Tibial nerve (tissue), 4 donors: ENCODE measurements at regions not wholly inside any gene's neighbourhood (a gene's known extent, or its start where the extent isn't known, plus 50 kb on each side); places are given as distances from the start of the nearest gene placed in this dataset.
"Not testable (repeated sequence)": the region's sequence is repeated elsewhere in the genome, so short reads cannot be mapped to it uniquely, and the experiment has no call there.

Experiments
- DNase-seq, 2 donors: peaks; one replicate each; pipeline ENCODE4 v3.0.0-alpha.2; 2019; ENCODE audit warnings: low spot score in 2 of 2
- H3K27ac ChIP-seq, 4 donors: fragments of 200-600 bp; sonication (generic) in 3 of 4; one replicate each; pipeline ENCODE4 v1.5.1; 2017 to 2019; ENCODE audit warnings: mild to moderate bottlenecking in 1 of 4
- H3K27me3 ChIP-seq, 2 donors: fragments of 200-600 bp; sonication (generic) in 1 of 2; one replicate each; pipeline versions ENCODE4 v1.5.1 to v1.6.0; 2017 to 2019
- H3K36me3 ChIP-seq, 3 donors: fragments of 200-600 bp; sonication (generic); one replicate each; pipeline ENCODE4 v1.5.1; 2018 to 2019
- H3K4me1 ChIP-seq, 4 donors: fragments of 200-600 bp; sonication (generic) in 3 of 4; one replicate each; pipeline ENCODE4 v1.5.1; 2017 to 2019
- H3K4me3 ChIP-seq, 4 donors: fragments of 200-600 bp; sonication (generic) in 3 of 4; one replicate each; pipeline ENCODE4 v1.5.1; 2017 to 2019; ENCODE audit warnings: mild to moderate bottlenecking in 1 of 4, moderate library complexity in 1 of 4
- H3K9me3 ChIP-seq, 4 donors: fragments of 200-600 bp; sonication (generic) in 3 of 4; one replicate each; pipeline ENCODE4 v1.5.1; 2017 to 2019
- CTCF ChIP-seq, 5 experiments: fragments of 200-600 bp in 3 of 5; fragments of 450-650 bp in 2 of 5; sonication (generic) in 3 of 5; IDR thresholded peaks; one replicate each; pipeline ENCODE4 v1.5.1; 2016 to 2019; ENCODE audit warnings: antibody characterized with exemption in 5 of 5, mild to moderate bottlenecking in 3 of 5, moderate library complexity in 2 of 5
- EP300 ChIP-seq, 2 donors: sonication (generic); formaldehyde crosslinking; IDR thresholded peaks; one replicate each; pipeline ENCODE4 v1.6.1; 2017; ENCODE audit warnings: antibody characterized with exemption in 2 of 2, mild to moderate bottlenecking in 1 of 2
- POLR2A ChIP-seq, 2 donors: fragments of 450-650 bp; IDR thresholded peaks; one replicate each; pipeline ENCODE4 v1.6.1; 2017; ENCODE audit warnings: antibody characterized with exemption in 2 of 2, mild to moderate bottlenecking in 2 of 2, moderate library complexity in 2 of 2
- WGBS, 2 donors: methylation state at CpG; one replicate each; pipeline ENCODE4 v1.1.5; 2018; 5-methylcytosine and 5-hydroxymethylcytosine counted together

- no peak for TF ChIP-seq POLR2A (IDR thresholded peaks at IDR 0.05)
- TF ChIP-seq CTCF (IDR thresholded peaks at IDR 0.05) = no peak
- no peak for TF ChIP-seq EP300 (IDR thresholded peaks at IDR 0.05)
- WGBS, 2 donors = 73 to 76% methylated on average over 1 of the region's 1 CpG
- H3K4me3 ChIP-seq = no peak overlapping the region
- H3K27me3 ChIP-seq = no peaks in the 10 kb centered on the region
- DNase-seq = no peak
- H3K9me3 ChIP-seq = peaks cover 0 to 21% (median 4%) of the 10 kb centered on the region in 4 donors
- H3K27ac ChIP-seq = no peak overlapping the region
- no peaks in the 10 kb centered on the region for H3K4me1 ChIP-seq
- no peaks in the 10 kb centered on the region for H3K36me3 ChIP-seq
These were observed 280.1 kb downstream of the PTH2R start for GRCh38 chr2:208686665-208687064.

- 91 to 94% methylated on average over 1 of the region's 1 CpG for WGBS, 2 donors
- not testable (repeated sequence) for H3K27me3 ChIP-seq
These were observed 281.1 kb downstream of the PTH2R start for GRCh38 chr2:208687720-208688119.

GRCh38 chr2:208698114-208698513 lies 291.5 kb downstream of the PTH2R start:
- TF ChIP-seq POLR2A (IDR thresholded peaks at IDR 0.05) (no peak), CTCF (IDR thresholded peaks at IDR 0.05) (no peak), EP300 (IDR thresholded peaks at IDR 0.05) (no peak)
- no peaks in the 10 kb centered on the region for H3K27me3 ChIP-seq
- H3K36me3 ChIP-seq = no peaks in the 10 kb centered on the region

More at GRCh38 chr2:208687720-208688119, 281.1 kb downstream of the PTH2R start:
- not testable (repeated sequence) for H3K27ac ChIP-seq, H3K4me3 ChIP-seq, DNase-seq, H3K36me3 ChIP-seq, H3K4me1 ChIP-seq
- peaks cover 0 to 15% (median 4%) of the 10 kb centered on the region in 4 donors for H3K9me3 ChIP-seq

GRCh38 chr2:208708486-208708885 lies 301.9 kb downstream of the PTH2R start:
- no peak overlapping the region for H3K4me3 ChIP-seq
- H3K4me1 ChIP-seq = peaks cover 0 to 7% (median 0%) of the 10 kb centered on the region in 4 donors
- H3K36me3 ChIP-seq = no peaks in the 10 kb centered on the region
- no peak for DNase-seq
- H3K27me3 ChIP-seq = no peaks in the 10 kb centered on the region
- H3K9me3 ChIP-seq = no peaks in the 10 kb centered on the region
- TF ChIP-seq POLR2A (IDR thresholded peaks at IDR 0.05) = no peak
- TF ChIP-seq CTCF (IDR thresholded peaks at IDR 0.05) = no peak
- TF ChIP-seq EP300 (IDR thresholded peaks at IDR 0.05) = no peak
- WGBS, 2 donors = 52 to 58% methylated on average over 3 of the region's 3 CpGs
- no peak overlapping the region for H3K27ac ChIP-seq

More at GRCh38 chr2:208698114-208698513, 291.5 kb downstream of the PTH2R start:
- Histone ChIP-seq H3K9me3 (no peaks in the 10 kb centered on the region), H3K4me1 (no peaks in the 10 kb centered on the region), H3K27ac (no peak overlapping the region), H3K4me3 (no peak overlapping the region)
- DNase-seq = no peak

GRCh38 chr2:208711598-208711997 lies 305.0 kb downstream of the PTH2R start:
- DNase-seq = no peak
- Histone ChIP-seq H3K27me3 (no peaks in the 10 kb centered on the region), H3K4me1 (peaks cover 0 to 15% (median 0%) of the 10 kb centered on the region in 4 donors), H3K27ac (no peak overlapping the region), H3K9me3 (no peaks in the 10 kb centered on the region), H3K4me3 (no peak overlapping the region), H3K36me3 (no peaks in the 10 kb centered on the region)
- no peak for TF ChIP-seq CTCF (IDR thresholded peaks at IDR 0.05)
- no peak for TF ChIP-seq EP300 (IDR thresholded peaks at IDR 0.05)
- TF ChIP-seq POLR2A (IDR thresholded peaks at IDR 0.05) = no peak
